ENCODE measurements at regions not wholly inside any gene's neighbourhood (a gene's known extent, or its start where the extent isn't known, plus 50 kb on each side); places are given as distances from the start of the nearest gene placed in this dataset.

DNA sequence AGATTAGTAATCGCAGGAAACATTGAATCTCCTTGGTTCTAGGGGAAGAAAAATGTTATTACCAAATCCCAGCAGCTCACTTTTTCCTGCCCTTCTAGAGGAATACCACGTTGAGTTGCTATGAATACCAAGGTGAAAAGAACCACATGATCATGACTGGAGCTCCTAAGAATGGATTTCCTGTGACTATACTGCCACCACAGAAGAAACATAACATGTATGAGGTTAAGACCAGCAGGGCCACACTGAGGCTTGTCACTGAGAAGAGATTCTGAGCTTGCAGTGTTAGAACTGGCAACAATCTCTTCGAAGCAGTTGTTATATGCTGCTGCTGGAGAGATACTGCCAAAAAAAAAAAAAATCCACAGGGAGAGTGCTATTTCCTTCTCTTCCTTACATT is 1235.3 kb downstream of the FSTL5 start (continued):
- TF ChIP-seq, protein P1, sequence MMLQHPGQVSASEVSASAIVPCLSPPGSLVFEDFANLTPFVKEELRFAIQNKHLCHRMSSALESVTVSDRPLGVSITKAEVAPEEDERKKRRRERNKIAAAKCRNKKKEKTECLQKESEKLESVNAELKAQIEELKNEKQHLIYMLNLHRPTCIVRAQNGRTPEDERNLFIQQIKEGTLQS (CRISPR knock-in tag; conservative IDR thresholded peaks at IDR 0.05), result no peak
- TF ChIP-seq CREM (CRISPR knock-in tag; IDR thresholded peaks at IDR 0.05) (no peak), USF2 (CRISPR knock-in tag; IDR thresholded peaks at IDR 0.05) (no peak)

GRCh38 chr4:160947653-160948052 is 1216.1 kb downstream of the FSTL5 start:
- CTCF ChIA-PET, result no interaction called here
- DNase-seq (ENCODE audit: low spot score) (peak; percentile 14), ATAC-seq (peak; percentile 78)
- POLR2A ChIA-PET, result no interaction called here
- Mint-ChIP-seq H3K9me3 (peaks cover 4% of the 10 kb centered on the region; the same call in 1 of the 2 replicates), H3K4me3 (no peak overlapping the region), H3K27ac (no peak overlapping the region), H3K27me3 (ENCODE audit: low read depth) (no peaks in the 10 kb centered on the region), H3K4me1 (no peaks in the 10 kb centered on the region), H3K36me3 (no peaks in the 10 kb centered on the region)
- TF ChIP-seq ETV6 (CRISPR knock-in tag; IDR thresholded peaks at IDR 0.05) (no peak), ZNF423 (CRISPR knock-in tag; IDR thresholded peaks at IDR 0.05) (no peak), SMAD3 (CRISPR knock-in tag; IDR thresholded peaks at IDR 0.05; ENCODE audit: borderline replicate concordance) (no peak), MXD4 (CRISPR knock-in tag; IDR thresholded peaks at IDR 0.05; ENCODE audit: borderline replicate concordance) (no peak)
- TF ChIP-seq, protein P1 (CRISPR knock-in tag; conservative IDR thresholded peaks at IDR 0.05), result no peak
- TF ChIP-seq, protein P2, sequence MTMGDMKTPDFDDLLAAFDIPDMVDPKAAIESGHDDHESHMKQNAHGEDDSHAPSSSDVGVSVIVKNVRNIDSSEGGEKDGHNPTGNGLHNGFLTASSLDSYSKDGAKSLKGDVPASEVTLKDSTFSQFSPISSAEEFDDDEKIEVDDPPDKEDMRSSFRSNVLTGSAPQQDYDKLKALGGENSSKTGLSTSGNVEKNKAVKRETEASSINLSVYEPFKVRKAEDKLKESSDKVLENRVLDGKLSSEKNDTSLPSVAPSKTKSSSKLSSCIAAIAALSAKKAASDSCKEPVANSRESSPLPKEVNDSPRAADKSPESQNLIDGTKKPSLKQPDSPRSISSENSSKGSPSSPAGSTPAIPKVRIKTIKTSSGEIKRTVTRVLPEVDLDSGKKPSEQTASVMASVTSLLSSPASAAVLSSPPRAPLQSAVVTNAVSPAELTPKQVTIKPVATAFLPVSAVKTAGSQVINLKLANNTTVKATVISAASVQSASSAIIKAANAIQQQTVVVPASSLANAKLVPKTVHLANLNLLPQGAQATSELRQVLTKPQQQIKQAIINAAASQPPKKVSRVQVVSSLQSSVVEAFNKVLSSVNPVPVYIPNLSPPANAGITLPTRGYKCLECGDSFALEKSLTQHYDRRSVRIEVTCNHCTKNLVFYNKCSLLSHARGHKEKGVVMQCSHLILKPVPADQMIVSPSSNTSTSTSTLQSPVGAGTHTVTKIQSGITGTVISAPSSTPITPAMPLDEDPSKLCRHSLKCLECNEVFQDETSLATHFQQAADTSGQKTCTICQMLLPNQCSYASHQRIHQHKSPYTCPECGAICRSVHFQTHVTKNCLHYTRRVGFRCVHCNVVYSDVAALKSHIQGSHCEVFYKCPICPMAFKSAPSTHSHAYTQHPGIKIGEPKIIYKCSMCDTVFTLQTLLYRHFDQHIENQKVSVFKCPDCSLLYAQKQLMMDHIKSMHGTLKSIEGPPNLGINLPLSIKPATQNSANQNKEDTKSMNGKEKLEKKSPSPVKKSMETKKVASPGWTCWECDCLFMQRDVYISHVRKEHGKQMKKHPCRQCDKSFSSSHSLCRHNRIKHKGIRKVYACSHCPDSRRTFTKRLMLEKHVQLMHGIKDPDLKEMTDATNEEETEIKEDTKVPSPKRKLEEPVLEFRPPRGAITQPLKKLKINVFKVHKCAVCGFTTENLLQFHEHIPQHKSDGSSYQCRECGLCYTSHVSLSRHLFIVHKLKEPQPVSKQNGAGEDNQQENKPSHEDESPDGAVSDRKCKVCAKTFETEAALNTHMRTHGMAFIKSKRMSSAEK (CRISPR knock-in tag; IDR thresholded peaks at IDR 0.05; ENCODE audit: borderline replicate concordance), result no peak

- H3K36me3 Mint-ChIP-seq, result no peaks in the 10 kb centered on the region
- CTCF ChIA-PET, result no interaction called here
- ATAC-seq (no peak), DNase-seq (ENCODE audit: low spot score) (no peak)
- peaks cover 7% of the 10 kb centered on the region for H3K4me1 Mint-ChIP-seq
- no peaks in the 10 kb centered on the region for H3K9me3 Mint-ChIP-seq
- POLR2A ChIA-PET, result no interaction called here
- H3K27me3 Mint-ChIP-seq (ENCODE audit: low read depth), result no peaks in the 10 kb centered on the region
- TF ChIP-seq NFATC4 (CRISPR knock-in tag; IDR thresholded peaks at IDR 0.05) (no peak), ZNF219 (CRISPR knock-in tag; IDR thresholded peaks at IDR 0.05; ENCODE audit: borderline replicate concordance) (no peak)
- H3K27ac Mint-ChIP-seq, result no peak overlapping the region
- H3K4me3 Mint-ChIP-seq, result no peak overlapping the region
These were observed 1206.9 kb downstream of the FSTL5 start for GRCh38 chr4:160956875-160957274.

- POLR2A ChIA-PET, result no interaction called here
- H3K27ac Mint-ChIP-seq, result no peak overlapping the region
- no peak for TF ChIP-seq SMAD4 (CRISPR knock-in tag; IDR thresholded peaks at IDR 0.05)
- no peak for TF ChIP-seq IRF1 (CRISPR knock-in tag; IDR thresholded peaks at IDR 0.05)
- TF ChIP-seq ESRRA (CRISPR knock-in tag; IDR thresholded peaks at IDR 0.05; ENCODE audit: borderline replicate concordance), result no peak
- TF ChIP-seq OVOL2 (CRISPR knock-in tag; IDR thresholded peaks at IDR 0.05; ENCODE audit: borderline replicate concordance), result no peak
- TF ChIP-seq, protein P2 (CRISPR knock-in tag; IDR thresholded peaks at IDR 0.05; ENCODE audit: borderline replicate concordance), result no peak
- TF ChIP-seq, protein P3, sequence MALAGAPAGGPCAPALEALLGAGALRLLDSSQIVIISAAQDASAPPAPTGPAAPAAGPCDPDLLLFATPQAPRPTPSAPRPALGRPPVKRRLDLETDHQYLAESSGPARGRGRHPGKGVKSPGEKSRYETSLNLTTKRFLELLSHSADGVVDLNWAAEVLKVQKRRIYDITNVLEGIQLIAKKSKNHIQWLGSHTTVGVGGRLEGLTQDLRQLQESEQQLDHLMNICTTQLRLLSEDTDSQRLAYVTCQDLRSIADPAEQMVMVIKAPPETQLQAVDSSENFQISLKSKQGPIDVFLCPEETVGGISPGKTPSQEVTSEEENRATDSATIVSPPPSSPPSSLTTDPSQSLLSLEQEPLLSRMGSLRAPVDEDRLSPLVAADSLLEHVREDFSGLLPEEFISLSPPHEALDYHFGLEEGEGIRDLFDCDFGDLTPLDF (CRISPR knock-in tag; IDR thresholded peaks at IDR 0.05), result no peak
- no peak for TF ChIP-seq TEAD4 (CRISPR knock-in tag; IDR thresholded peaks at IDR 0.05)
- no peak for TF ChIP-seq FOXJ3 (CRISPR knock-in tag; IDR thresholded peaks at IDR 0.05; ENCODE audit: borderline replicate concordance)
- no peak for TF ChIP-seq ATF1 (CRISPR knock-in tag; IDR thresholded peaks at IDR 0.05)
- TF ChIP-seq NR3C1 (CRISPR knock-in tag; conservative IDR thresholded peaks at IDR 0.05; ENCODE audit: low read depth), result no peak
- TF ChIP-seq ZNF219 (CRISPR knock-in tag; IDR thresholded peaks at IDR 0.05; ENCODE audit: borderline replicate concordance), result no peak
These were observed 1193.9 kb downstream of the FSTL5 start for GRCh38 chr4:160969925-160970324.

More at GRCh38 chr4:160969925-160970324, 1193.9 kb downstream of the FSTL5 start:
- Mint-ChIP-seq H3K4me3 (no peak overlapping the region), H3K9me3 (no peaks in the 10 kb centered on the region), H3K4me1 (no peaks in the 10 kb centered on the region), H3K36me3 (no peaks in the 10 kb centered on the region), H3K27me3 (ENCODE audit: low read depth) (no peaks in the 10 kb centered on the region)
- CTCF ChIA-PET, result no interaction called here
- DNase-seq (ENCODE audit: low spot score) (no peak), ATAC-seq (no peak)

All from WTC11 (cell line).